ENCODE measurements at regions not wholly inside any gene's neighbourhood (a gene's known extent, or its start where the extent isn't known, plus 50 kb on each side); places are given as distances from the start of the nearest gene placed in this dataset.

- H3K4me3 ChIP-seq (ENCODE audit: low read depth, low read length): no peak overlapping the region
- in situ Hi-C loops (cut with HindIII; ENCODE audit: low sequenced_read_pairs): no loop called here
- DNase-seq (ENCODE audit: low read depth, low spot score): no peak
- no peak for TF ChIP-seq CTCF (IDR thresholded peaks at IDR 0.05; ENCODE audit: low read depth, low read length)
Measured at GRCh38 chr4:123204737-123205136, 191.9 kb upstream of the SPRY1 start.

GRCh38 chr4:123206016-123206415 lies 190.6 kb upstream of the SPRY1 start:
- DNase-seq (ENCODE audit: low read depth, low spot score): no peak
- H3K4me3 ChIP-seq (ENCODE audit: low read depth, low read length): no peak overlapping the region
- TF ChIP-seq CTCF (IDR thresholded peaks at IDR 0.05; ENCODE audit: low read depth, low read length): no peak
- in situ Hi-C loops (cut with HindIII; ENCODE audit: low sequenced_read_pairs): no loop called here

GRCh38 chr4:123209436-123209835 lies 187.2 kb upstream of the SPRY1 start:
- in situ Hi-C loops (cut with HindIII; ENCODE audit: low sequenced_read_pairs): no loop called here
- no peak overlapping the region for H3K4me3 ChIP-seq (ENCODE audit: low read depth, low read length)
- no peak for TF ChIP-seq CTCF (IDR thresholded peaks at IDR 0.05; ENCODE audit: low read depth, low read length)
- no peak for DNase-seq (ENCODE audit: low read depth, low spot score)

- no peak for DNase-seq (ENCODE audit: low read depth, low spot score)
- TF ChIP-seq CTCF (IDR thresholded peaks at IDR 0.05; ENCODE audit: low read depth, low read length): no peak
- in situ Hi-C loops (cut with HindIII; ENCODE audit: low sequenced_read_pairs): no loop called here
- no peak overlapping the region for H3K4me3 ChIP-seq (ENCODE audit: low read depth, low read length)
Measured at GRCh38 chr4:123215536-123215935, 181.1 kb upstream of the SPRY1 start.

GRCh38 chr4:123216543-123216942 lies 180.1 kb upstream of the SPRY1 start:
- no peak for TF ChIP-seq CTCF (IDR thresholded peaks at IDR 0.05; ENCODE audit: low read depth, low read length)
- no peak overlapping the region for H3K4me3 ChIP-seq (ENCODE audit: low read depth, low read length)
- in situ Hi-C loops (cut with HindIII; ENCODE audit: low sequenced_read_pairs): no loop called here
- no peak for DNase-seq (ENCODE audit: low read depth, low spot score)

- no peak overlapping the region for H3K4me3 ChIP-seq (ENCODE audit: low read depth, low read length)
- TF ChIP-seq CTCF (IDR thresholded peaks at IDR 0.05; ENCODE audit: low read depth, low read length): no peak
- in situ Hi-C loops (cut with HindIII; ENCODE audit: low sequenced_read_pairs): no loop called here
- no peak for DNase-seq (ENCODE audit: low read depth, low spot score)
Measured at GRCh38 chr4:123216946-123217345, 179.6 kb upstream of the SPRY1 start.

- no peak for DNase-seq (ENCODE audit: low read depth, low spot score)
- TF ChIP-seq CTCF (IDR thresholded peaks at IDR 0.05; ENCODE audit: low read depth, low read length): no peak
- H3K4me3 ChIP-seq (ENCODE audit: low read depth, low read length): no peak overlapping the region
- in situ Hi-C loops (cut with HindIII; ENCODE audit: low sequenced_read_pairs): no loop called here
Measured at GRCh38 chr4:123217664-123218063, 178.9 kb upstream of the SPRY1 start.

Measured in astrocyte of the spinal cord (primary cell).